Stomach (tissue), 4 donors: ENCODE measurements at regions not wholly inside any gene's neighbourhood (a gene's known extent, or its start where the extent isn't known, plus 50 kb on each side); places are given as distances from the start of the nearest gene placed in this dataset.

Experiments
- POLR2A ChIP-seq, 4 donors: fragments of 450-650 bp; IDR thresholded peaks; one replicate each; pipeline ENCODE4 v1.6.1; 2016; ENCODE audit warnings: antibody characterized with exemption in 4 of 4, control low read depth in 2 of 4, mild to moderate bottlenecking in 1 of 4, moderate library complexity in 1 of 4
- POLR2AphosphoS5 ChIP-seq, 3 donors: sonication (generic); formaldehyde crosslinking; IDR thresholded peaks; one replicate each; pipeline ENCODE4 v1.6.1; 2016; ENCODE audit warnings: antibody characterized with exemption in 3 of 3
- TF ChIP-seq, protein P1 (sequence below), 7 experiments: fragments of 450-650 bp in 4 of 7; fragments of 200-600 bp in 3 of 7; sonication (generic) in 3 of 7; IDR thresholded peaks; one replicate each; pipeline ENCODE4 v1.5.1; 2016 to 2019; ENCODE audit warnings: antibody characterized with exemption in 7 of 7, control low read depth in 2 of 7, mild to moderate bottlenecking in 1 of 7

GRCh38 chr6:113330636-113330946, 526.6 kb upstream of the MARCKS start:
- TF ChIP-seq, protein P1, sequence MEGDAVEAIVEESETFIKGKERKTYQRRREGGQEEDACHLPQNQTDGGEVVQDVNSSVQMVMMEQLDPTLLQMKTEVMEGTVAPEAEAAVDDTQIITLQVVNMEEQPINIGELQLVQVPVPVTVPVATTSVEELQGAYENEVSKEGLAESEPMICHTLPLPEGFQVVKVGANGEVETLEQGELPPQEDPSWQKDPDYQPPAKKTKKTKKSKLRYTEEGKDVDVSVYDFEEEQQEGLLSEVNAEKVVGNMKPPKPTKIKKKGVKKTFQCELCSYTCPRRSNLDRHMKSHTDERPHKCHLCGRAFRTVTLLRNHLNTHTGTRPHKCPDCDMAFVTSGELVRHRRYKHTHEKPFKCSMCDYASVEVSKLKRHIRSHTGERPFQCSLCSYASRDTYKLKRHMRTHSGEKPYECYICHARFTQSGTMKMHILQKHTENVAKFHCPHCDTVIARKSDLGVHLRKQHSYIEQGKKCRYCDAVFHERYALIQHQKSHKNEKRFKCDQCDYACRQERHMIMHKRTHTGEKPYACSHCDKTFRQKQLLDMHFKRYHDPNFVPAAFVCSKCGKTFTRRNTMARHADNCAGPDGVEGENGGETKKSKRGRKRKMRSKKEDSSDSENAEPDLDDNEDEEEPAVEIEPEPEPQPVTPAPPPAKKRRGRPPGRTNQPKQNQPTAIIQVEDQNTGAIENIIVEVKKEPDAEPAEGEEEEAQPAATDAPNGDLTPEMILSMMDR (IDR thresholded peaks at IDR 0.05), result no peak
- TF ChIP-seq POLR2A (IDR thresholded peaks at IDR 0.05) (no peak), POLR2AphosphoS5 (IDR thresholded peaks at IDR 0.05) (no peak)
